G401.6 (cell line): ENCODE measurements at regions not wholly inside any gene's neighbourhood (a gene's known extent, or its start where the extent isn't known, plus 50 kb on each side); places are given as distances from the start of the nearest gene placed in this dataset.

ENCODE experiments used
- FAIRE-seq: peaks from 2 replicates; lab custom pipeline; 2012; peaks lifted over from hg19 to GRCh38; lab: Jason Lieb, UNC

DNA sequence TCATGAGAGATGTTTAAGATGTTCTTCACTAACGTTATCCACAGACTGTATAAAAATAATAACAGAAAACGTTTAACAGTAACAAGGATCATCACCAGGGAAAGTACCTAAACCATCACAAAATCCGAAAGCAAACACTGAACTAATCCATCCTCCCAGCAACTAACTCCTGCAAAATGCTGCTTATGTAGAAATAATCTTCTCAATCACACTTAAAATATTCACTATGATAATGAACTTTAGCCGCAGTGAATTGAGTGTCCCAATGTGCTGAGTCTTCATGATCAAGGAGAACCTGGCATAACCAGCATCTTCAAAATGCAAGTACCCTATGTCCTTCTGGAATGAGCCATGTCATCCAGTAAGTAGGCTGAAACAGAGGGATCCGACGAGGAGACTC, 166.1 kb downstream of the LTN1 start:
- FAIRE-seq, result no peak

DNA sequence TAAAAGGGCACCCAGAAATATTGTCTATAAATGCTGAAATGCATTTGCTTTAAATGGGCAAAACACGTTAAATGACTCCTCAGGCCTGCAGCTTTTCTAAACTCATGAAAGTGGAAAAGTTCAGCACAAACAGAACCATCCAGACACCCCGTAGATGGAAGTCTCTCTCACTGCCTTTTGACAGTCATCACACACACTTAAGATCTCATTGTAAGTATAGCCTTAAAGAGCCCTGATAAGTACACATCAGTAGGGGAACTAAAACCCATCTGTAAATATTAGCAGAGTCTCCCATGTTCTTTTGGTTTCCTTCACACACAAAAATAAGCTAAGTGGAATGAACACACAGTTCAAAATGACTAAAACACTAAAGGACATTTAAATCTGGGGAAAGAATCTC, 166.7 kb downstream of the LTN1 start:
- no peak for FAIRE-seq

DNA sequence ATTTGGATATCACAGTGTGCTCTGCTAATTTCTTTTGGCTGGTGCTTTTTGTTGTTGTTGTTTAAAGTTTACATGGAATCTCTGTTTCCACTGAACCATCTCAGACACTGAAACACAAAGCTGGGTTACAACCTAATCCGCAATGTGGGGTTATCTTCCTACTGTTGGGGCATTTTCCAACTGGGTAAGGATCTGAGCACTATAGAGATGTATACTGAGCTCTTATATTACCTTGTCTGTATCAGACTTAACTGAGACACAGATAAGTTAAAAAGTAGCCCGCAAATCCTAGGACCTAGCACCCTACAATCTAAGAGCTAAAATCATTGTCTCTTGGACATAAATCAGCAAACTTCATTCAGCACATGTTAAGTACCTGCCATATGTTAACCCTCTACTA, 169.2 kb downstream of the LTN1 start:
- FAIRE-seq, result no peak

DNA sequence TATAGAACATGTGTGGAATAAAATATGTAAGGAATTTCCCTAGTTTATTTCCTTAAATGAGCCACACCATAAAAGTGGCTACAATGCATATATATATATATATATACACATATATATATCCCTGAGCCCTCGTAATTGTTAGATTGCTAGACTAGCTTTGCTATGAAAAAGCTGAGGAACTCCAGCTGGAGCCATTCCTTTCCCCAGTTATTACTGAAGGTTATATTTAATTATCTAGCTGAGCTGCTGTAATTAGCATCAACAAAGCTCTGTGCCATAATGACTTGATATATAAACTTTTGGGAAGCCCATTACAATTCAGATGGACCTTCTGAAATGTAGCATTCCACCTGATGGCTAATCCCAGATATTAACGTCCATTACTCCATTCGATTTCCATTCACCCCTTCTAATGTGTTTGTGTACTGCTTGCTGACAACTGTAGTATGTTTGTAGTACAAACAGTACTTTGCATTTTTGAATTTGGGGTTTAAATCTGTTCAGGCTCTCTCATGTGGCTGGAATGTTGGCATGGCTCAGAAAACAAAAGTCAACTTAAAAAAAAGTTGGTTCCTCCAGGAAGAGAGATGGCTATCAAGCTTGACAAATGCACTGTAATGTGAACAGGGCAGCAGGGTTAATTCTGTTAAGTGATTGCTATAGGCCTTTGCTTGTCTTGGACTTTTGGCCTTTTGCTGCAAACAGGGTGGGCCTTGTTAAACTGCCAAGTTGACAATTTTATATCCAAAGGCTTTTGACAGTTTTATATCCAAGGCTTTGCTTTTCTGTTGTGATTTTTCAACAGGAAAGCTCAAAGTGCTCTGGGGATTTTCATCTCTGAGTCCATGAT, 170.0 kb downstream of the LTN1 start:
- FAIRE-seq, result peak; percentile 100

DNA sequence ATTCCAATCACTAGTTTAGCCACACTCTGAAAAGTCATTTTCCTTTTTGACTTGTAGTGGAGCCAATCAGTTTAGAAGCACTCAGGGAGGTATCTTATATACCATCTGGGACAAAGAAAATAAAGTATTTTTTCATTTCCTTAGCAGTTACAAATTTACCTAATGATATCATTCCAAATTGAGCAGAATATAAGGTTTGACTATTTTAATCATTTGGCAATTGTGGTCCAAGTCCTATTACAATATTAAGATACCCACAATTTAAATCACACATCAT, 170.6 kb downstream of the LTN1 start:
- no peak for FAIRE-seq

DNA sequence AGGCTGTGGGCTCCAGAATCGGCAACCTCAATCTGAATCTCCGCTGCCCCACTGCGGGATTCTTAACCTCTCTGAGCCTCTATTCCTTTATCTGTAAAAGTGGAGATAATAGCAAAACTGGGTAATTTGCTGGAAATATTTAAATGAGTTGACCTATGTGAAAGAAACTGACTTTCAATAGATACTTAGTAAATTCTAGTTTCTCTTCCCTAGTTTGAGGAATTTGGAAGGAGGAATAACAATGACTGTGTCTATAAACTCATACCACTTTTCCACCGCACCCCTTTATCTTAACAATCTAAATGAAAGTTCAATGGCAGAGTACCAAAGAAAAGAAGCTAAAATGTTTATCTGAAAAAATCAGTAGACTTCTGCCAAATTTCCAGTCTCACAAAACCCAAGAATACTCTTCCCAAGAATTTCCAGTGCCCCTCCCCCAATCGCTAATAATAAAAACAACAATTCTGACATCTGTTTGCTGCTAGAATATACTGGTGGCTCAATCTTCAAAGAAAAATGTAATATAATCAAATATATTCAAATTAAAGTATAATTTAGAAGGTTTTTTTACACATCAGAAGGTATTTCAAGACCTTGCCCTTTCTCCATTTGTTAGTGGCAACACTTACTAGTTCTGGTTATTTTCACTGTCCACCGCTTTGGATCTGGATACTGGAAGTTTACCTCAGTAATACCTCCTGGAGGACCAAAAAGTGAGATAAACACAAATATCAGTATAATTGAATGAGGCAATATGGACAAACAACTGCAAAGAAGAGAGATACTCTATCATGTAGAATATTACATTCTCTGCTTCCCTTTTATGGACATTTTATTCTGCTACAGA, 171.2 kb downstream of the LTN1 start:
- FAIRE-seq, result no peak

DNA sequence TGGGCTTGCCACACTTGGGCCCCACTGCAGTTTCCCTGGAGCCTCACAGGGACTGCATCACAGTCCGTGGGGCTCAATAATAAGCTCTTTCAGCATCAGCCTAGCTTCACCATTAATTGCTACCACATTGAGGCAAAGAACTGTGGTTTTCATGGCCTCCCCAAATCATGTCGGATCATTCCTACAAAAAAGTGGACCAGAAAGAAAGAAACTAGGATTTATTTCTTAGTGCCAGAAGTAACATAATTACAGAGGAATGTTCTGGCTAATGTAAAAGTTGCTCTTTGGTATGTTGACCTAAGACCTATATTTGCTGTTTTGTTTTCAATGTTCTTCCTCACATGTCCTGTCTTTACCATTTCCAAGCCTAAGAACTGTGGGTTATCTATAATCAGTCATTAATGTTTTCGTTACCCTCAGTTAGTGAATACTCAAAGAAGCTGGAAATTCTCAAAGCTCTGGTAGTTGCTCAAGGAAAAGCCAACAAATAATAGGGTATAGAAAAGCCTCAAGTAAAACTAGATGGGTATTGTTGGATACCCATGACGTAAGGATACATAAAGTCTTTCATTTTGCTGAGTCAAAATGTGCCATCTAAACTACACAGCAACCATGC, 173.9 kb downstream of the LTN1 start:
- FAIRE-seq, result peak; percentile 99

DNA sequence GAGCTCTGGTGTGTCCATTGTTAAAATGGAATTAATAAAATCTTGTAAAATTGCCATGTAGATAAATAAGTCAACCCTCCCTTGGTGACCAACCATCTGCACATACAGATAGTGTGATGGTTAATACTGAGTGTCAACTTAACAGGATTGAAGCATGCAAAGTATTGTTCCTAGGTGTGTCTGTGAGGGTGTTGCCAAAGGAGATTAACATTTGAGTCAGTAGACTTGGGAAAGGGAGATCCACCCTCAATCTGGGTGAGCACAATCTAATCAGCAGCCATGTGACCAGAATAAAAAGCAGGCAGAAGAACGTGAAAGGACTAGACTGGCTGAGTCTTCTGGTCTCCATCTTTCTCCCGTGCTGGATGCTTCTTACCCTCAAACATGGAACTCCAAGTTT, 174.8 kb downstream of the LTN1 start:
- no peak for FAIRE-seq

DNA sequence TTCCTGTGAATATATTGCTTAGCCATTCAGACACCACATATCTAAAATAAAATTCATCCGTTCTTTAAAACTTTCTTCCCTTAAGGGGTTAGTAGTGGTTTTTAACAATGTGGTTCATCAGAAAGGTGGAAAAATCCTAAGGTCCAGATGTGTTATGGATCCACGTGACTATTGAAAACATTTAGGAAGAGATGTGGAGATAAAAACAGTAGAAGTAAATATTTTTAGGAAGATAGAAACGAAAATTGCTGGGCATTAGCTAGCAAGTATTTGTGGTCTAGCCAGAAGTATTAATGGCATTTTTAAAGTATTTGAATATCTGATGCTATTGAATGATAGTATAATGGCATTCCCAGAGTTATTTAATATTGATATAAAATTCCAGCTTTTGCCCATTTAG, 180.8 kb downstream of the LTN1 start:
- no peak for FAIRE-seq

DNA sequence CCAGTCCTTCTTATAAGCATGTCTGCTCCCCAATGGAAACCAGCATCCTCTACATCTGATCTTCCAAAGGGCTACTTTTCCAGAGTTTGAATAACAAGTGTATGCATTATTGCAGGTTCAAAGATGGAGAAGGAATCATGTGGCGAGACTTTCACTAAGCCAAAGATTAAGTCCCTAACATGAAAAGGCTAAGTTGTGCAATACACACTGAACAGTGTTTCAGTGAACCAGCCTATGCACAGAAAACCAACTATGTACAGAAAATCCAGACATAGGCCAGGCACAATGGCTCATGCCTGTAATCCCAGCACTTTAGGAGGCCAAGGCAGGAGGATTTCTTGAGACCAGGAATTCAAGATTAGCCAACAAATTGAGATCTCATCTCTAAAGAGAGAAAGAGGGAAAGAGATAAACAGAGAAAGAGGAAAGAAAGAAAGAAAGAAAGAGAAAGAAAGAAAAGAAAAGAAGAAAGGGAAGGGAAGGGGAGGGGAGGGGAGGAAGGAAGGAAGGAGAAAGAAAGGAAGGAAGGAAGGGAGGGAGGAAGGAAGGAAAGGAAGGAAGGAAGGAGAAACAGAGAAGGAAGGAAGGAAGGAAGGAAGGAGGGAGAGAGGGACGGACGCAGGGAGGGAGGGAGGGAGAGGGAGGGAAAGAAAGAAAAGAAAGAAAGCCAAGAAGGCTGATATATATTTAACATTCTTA, 181.7 kb downstream of the LTN1 start:
- no peak for FAIRE-seq

DNA sequence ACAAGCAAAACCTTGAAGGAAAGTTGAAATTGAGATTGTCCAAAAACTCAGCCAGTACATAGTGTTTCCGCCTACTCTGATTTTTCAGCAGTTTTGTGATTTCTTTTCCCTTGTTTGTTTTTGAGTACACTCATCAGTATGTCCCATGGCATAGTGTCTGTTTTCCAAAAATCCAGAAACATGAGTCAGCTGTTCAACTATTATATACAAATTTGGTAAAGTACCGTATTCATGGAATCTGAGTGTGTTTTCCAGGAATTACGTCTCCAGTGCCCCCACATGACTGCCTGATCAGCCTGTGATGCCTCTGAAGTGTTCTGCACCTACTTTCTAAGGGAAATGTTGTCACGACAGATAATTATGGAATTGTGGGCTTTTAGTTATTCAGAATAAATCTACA, 186.8 kb downstream of the LTN1 start:
- peak; percentile 99 for FAIRE-seq

DNA sequence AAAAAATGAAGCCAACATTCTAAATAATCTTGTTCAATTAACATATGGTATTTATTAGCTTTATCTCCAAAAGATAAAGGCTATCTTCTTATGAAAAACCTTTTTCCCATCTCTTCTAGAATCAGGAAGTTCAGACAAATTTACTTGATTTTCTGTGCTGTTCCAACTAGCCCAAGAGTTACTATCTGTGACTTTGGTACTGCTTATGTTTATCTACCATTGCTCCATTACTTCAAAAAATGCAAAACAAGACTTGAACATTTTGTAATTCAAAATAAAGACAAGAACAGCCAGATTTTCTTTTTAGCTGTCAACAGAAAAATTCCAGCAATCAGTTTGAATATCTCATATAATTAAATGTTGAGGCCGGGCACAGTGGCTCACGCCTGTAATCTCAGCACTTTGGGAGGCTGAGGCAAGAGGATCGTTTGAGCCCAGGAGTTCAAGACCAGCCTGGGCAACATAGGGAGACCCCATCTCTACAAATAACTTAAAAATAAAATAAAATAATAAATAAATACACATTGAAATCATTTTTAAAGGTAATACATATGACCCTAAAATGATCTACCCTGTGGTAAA, 188.5 kb downstream of the LTN1 start:
- peak; percentile 64 for FAIRE-seq

DNA sequence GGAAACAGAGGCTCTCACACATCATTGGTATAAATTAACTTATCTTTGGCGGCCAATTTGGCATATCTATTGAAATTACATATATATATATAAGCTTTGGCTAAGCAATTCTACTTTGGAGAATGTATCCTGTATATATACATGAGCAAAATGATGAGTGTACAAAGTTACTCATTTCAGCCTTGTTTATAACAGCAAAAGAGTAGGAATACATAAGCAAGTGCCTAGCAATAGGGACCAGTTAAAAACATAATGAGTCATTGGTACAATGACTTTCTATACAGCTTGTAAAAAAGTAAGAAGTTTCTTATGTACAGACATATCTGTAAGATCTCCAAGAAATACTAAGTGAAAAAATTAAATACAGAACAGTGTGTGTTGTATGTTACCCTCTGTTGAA, 190.8 kb downstream of the LTN1 start:
- FAIRE-seq, result peak; percentile 91

DNA sequence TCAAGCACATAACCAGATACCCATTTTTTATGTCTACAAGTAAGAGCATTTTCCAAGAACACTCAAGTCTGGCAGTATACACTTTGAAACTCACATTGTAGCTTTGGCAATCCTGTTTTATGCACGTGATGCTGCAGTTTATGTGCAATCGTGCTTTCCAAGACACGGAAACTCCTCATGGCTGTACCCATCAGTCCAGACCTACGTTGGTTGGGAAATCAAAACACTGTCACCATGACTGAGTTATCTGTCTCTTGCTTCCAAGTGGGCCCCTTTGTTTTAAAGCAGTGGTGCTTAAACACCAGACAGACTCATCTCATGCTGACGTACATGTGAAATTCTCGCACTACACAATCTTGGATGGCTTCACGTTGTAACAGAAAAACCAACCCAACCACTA, 192.8 kb downstream of the LTN1 start:
- no peak for FAIRE-seq

DNA sequence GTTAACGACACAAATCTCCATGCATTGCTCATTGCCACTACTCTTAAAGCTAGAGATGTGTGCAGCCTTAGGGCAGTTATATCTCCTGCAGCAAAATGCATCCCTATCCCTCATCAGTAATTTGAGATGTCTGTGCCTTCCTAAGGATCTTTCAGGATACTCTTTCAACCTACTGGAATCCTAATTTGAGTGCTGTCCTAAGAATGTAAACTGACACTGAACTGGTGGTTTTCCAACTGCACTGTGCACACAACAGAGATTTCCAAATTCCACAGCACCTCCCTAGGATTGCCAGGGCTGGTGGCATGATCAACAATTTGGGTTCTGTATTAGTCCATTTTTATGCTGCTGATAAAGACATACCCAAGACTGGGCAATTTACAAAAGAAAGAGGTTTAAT, 193.9 kb downstream of the LTN1 start:
- FAIRE-seq, result no peak

DNA sequence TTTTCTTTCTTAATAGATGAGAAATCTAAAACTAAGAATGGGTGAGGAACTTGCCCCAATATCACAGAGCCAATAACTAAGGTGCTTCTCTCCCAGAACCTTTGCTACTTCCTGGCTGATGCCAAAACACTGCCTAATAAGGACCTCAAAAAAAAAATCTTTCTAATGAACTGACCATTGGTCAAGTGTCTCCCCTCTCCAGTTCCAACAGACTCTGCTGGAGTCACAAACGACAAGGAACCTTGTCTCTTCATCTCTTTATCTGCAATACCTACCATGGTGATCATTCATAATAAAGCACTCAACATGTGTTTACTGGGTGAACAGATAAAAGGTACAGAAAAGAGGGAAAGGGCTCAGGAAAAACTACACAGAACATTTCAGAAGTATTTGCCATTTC, 197.4 kb downstream of the LTN1 start:
- no peak for FAIRE-seq

DNA sequence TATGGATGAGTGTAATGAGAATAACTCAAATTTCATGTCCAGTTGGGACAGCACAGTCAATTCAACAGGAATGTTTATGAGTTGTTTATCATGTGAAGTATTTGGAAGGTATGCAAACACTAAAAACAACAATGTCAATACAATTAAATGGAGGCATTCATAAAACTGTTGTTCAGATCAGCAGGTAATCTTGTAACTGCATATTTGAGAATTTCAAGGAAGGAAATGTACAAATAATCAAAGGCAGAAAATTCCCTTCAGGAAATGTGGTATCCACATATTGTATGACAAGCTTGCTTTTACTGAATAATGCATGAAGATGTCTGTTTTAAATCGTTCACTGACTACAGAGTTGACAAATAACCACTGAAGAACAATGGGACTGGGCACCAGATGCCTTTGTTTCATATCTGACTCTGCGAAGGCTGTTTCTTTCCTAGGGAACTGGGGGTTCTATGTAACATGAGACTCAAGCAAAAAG, 198.3 kb downstream of the LTN1 start:
- FAIRE-seq, result peak; percentile 100

DNA sequence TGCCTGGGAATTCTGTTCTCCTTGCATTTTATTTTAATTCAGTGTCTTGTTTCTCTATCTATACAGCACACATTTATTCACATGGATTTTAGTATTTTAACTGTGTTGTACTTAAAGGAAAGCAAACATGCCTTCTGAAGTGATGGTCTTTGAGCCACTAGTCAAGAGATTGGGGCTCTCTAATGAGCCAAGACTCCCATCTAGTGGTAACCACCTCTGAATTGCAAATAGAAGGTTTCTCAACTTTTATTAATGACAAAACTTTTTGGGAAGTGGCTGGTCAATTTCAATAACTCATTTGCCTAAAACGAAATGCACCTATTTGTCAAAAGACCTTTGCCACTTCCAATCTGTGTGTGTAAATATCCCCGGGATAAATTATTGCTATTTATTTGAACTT, 199.6 kb downstream of the LTN1 start:
- FAIRE-seq, result no peak

DNA sequence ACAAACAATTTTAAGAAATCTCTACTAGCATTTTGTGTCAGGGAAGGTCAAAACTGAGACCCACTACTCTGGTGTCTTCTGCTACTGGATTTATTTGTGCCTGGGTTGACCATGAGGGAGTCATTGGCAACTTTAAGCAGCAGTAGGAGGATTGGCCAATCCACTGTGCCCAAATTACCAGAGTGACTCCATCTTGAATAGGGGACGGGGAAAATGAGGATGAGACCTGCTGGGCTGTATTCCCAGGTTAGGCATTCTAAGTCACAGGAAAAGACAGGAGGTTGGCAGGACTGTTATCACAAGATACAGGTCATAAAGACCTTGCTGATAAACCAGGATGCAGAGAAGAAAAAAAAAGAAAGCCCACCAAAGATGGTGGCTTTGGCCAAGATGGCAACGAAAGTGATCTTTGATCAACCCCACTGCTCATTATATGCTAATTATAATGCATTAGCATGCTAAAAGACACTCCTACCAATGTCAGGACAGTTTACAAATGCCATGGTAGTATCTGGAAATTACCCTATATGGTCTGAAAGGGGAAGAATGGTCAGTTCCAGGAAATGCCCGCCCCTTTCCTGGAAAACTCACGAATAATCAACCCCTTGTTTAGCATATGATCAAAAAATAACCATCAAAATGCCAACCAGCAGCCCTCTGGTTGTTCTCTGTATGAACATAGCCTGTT, 200.9 kb downstream of the LTN1 start:
- peak; percentile 27 for FAIRE-seq

DNA sequence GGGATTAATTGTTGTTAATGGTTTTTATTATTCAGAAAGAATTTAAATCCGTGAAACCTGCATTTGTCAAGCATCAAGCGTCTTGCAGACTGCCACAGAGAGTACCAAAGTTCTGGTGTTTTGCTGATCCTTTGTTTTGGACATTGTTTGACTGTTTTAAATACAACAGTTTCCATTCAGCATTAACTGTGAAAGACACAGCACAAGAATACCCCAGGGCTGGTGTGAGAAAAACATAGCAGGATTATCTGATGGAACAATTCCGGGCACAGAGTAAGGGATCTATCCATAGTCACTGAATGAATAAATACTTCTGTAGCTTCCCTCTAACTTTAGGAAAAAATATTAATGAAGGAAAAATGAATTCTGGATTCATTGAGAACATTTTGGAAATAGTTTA, 202.3 kb downstream of the LTN1 start:
- no peak for FAIRE-seq

DNA sequence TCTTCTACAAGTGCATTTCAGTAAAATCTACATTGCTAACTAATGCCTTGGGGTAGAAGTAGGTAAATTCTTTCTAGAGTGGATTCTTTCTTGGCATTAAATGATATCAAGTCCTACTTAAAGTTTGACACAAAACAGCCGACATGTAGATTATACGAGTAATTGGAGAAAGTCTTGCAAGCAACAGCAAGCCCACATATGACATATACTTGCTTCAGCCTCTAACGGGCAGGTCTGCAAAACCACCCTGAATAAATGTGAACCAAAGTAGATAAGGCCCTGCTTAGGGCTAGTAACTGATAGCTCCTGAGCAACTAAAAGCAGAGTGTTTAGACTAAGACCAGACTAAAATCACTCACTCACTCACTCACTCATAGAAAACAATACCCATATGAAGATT, 203.2 kb downstream of the LTN1 start:
- FAIRE-seq, result no peak

DNA sequence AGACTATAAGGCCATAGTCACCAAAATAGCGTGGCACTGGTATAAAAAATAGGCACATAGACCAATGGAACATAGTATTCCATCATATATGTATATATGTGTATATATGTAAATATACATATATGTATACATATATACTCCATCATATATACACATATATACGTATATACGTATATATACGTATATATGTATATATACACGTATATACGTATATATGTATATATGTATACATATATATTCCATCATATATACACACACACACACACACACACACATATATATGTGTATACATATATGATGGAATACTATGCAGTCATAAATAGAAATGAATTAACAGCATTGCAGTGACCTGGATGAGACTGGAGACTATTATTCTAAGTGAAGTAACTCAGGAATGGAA, 204.6 kb downstream of the LTN1 start:
- FAIRE-seq, result peak; percentile 86
